ENCODE measurements at regions not wholly inside any gene's neighbourhood (a gene's known extent, or its start where the extent isn't known, plus 50 kb on each side); places are given as distances from the start of the nearest gene placed in this dataset.

DNA sequence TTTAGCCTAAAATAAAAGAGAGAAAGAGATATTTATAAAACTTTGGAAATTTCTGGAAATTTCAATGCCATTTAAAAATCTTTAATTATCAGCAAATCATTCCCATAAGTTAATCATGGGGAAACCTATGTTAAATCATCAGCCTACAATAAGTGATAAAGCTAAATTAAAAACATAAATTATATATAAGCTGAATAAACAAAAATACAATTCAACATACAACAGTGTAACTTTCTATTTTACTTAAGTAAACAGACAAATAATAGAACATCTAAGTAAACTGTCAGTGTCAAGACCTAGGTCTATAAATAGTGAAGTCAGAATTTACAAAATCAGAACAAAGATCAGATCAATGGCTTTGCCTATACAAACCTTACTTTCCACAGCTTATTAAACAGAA lies 57.5 kb downstream of the EPRS1 start:
- Histone ChIP-seq H3K27me3 (ENCODE audit: control insufficient read depth, insufficient read depth, low read length) (no peaks in the 10 kb centered on the region), H3K4me3 (ENCODE audit: low read depth, low read length) (no peak overlapping the region), H3K36me3 (ENCODE audit: control insufficient read depth, insufficient read depth, low read length) (peaks cover 2% of the 10 kb centered on the region)
- POLR2A ChIA-PET = no interaction called here
- TF ChIP-seq, protein P1, sequence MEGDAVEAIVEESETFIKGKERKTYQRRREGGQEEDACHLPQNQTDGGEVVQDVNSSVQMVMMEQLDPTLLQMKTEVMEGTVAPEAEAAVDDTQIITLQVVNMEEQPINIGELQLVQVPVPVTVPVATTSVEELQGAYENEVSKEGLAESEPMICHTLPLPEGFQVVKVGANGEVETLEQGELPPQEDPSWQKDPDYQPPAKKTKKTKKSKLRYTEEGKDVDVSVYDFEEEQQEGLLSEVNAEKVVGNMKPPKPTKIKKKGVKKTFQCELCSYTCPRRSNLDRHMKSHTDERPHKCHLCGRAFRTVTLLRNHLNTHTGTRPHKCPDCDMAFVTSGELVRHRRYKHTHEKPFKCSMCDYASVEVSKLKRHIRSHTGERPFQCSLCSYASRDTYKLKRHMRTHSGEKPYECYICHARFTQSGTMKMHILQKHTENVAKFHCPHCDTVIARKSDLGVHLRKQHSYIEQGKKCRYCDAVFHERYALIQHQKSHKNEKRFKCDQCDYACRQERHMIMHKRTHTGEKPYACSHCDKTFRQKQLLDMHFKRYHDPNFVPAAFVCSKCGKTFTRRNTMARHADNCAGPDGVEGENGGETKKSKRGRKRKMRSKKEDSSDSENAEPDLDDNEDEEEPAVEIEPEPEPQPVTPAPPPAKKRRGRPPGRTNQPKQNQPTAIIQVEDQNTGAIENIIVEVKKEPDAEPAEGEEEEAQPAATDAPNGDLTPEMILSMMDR (IDR thresholded peaks at IDR 0.05; ENCODE audit: insufficient read depth, low read depth, low read length) = no peak
- DNase-seq (ENCODE audit: low read depth) = no peak
- CTCF ChIA-PET = interaction anchor here (1.4 to 2.2 kb wide), 3 partner anchors 9 to 13 kb away, joined by 3 to 6 read pairs (median 3); no protein-coding TSS in a partner anchor

DNA sequence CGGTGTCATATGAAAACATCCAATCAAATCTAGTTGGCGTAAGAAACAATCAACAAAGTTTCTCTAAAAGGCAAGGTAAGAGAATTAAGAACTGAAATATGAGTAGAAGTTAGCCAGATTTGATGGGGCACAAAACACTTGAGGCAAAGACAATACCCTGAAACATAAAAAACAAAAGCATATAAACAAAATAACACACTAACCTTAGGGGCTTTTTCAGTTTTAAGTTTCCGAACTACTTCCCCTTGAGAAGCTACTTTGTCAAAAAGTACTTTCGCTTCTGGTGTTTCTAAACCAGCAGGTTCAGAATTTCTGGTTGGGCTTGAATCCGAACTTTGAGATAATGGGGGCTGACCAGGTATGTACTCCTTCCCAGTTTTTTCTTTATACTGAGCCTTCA lies 57.9 kb downstream of the EPRS1 start:
- H3K4me3 ChIP-seq (ENCODE audit: low read depth, low read length) = no peak overlapping the region
- TF ChIP-seq, protein P1 (IDR thresholded peaks at IDR 0.05; ENCODE audit: insufficient read depth, low read depth, low read length) = no peak
- no peaks in the 10 kb centered on the region for H3K27me3 ChIP-seq (ENCODE audit: control insufficient read depth, insufficient read depth, low read length)
- ChIA-PET CTCF (interaction anchor here (0.6 to 2.2 kb wide), 4 partner anchors 9 to 356 kb away, joined by 3 to 6 read pairs (median 3); no protein-coding TSS in a partner anchor), POLR2A (no interaction called here)
- no peak for DNase-seq (ENCODE audit: low read depth)
- H3K36me3 ChIP-seq (ENCODE audit: control insufficient read depth, insufficient read depth, low read length) = peaks cover 3% of the 10 kb centered on the region

DNA sequence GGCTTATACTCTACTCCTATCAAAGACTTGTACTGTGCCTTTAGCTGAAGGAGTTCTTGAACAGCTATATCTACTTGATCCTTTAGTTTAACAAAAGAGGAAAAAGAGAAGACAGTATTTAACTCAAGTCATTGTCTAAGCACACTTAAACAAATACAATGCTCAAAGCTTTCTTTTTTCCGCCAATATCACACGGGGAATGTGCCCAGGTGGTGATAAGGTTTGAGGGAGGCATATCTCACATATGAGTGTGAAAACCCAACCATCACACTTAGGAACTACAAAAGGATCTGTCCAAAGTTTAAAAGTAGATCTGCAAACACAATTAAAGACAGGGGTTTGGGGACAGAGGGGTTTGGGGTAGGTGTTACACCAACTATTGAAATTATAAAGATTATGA lies 59.0 kb upstream of the SLC30A10 start:
- ChIA-PET CTCF (no interaction called here), POLR2A (no interaction called here)
- TF ChIP-seq, protein P1 (IDR thresholded peaks at IDR 0.05; ENCODE audit: insufficient read depth, low read depth, low read length) = no peak
- no peak for DNase-seq (ENCODE audit: low read depth)
- Histone ChIP-seq H3K4me3 (ENCODE audit: low read depth, low read length) (no peak overlapping the region), H3K36me3 (ENCODE audit: control insufficient read depth, insufficient read depth, low read length) (peaks cover 7% of the 10 kb centered on the region), H3K27me3 (ENCODE audit: control insufficient read depth, insufficient read depth, low read length) (no peaks in the 10 kb centered on the region)

- no peak for DNase-seq (ENCODE audit: low read depth)
- POLR2A ChIA-PET = no interaction called here
- CTCF ChIA-PET = no interaction called here
- H3K36me3 ChIP-seq (ENCODE audit: control insufficient read depth, insufficient read depth, low read length) = peaks cover 11% of the 10 kb centered on the region
- H3K27me3 ChIP-seq (ENCODE audit: control insufficient read depth, insufficient read depth, low read length) = no peaks in the 10 kb centered on the region
- TF ChIP-seq, protein P1 (IDR thresholded peaks at IDR 0.05; ENCODE audit: insufficient read depth, low read depth, low read length) = no peak
- no peak overlapping the region for H3K4me3 ChIP-seq (ENCODE audit: low read depth, low read length)
Measured at GRCh38 chr1:219985169-219985568, 56.8 kb upstream of the SLC30A10 start.

Data from BJ (cell line).